HG02973 (cell line): ENCODE measurements at regions not wholly inside any gene's neighbourhood (a gene's known extent, or its start where the extent isn't known, plus 50 kb on each side); places are given as distances from the start of the nearest gene placed in this dataset.
"Not testable (repeated sequence)": the region's sequence is repeated elsewhere in the genome, so short reads cannot be mapped to it uniquely, and the experiment has no call there.

Experiments
- ATAC-seq: cut with Tn5 transposase; IDR thresholded peaks from one replicate; pipeline ENCODE4 v1.9.1; 2021; ENCODE audit warnings: moderate library complexity; ENCODE audit not compliant: unreplicated experiment

- ATAC-seq, result no peak
Measured at GRCh38 chr18:39329496-39330275, 1764.1 kb upstream of the CELF4 start.

GRCh38 chr18:39326772-39327171 lies 1761.2 kb upstream of the CELF4 start:
- no peak for ATAC-seq

- no peak for ATAC-seq
Measured at GRCh38 chr18:39325973-39326372, 1760.4 kb upstream of the CELF4 start.

GRCh38 chr18:39319141-39319540 lies 1753.5 kb upstream of the CELF4 start:
- no peak for ATAC-seq

GRCh38 chr18:39318462-39318861 lies 1752.9 kb upstream of the CELF4 start:
- ATAC-seq, result no peak

- no peak for ATAC-seq
Measured at GRCh38 chr18:39318008-39318407, 1752.4 kb upstream of the CELF4 start.

GRCh38 chr18:39314595-39314994 lies 1749.0 kb upstream of the CELF4 start:
- no peak for ATAC-seq

GRCh38 chr18:39313992-39314391 lies 1748.4 kb upstream of the CELF4 start:
- no peak for ATAC-seq

GRCh38 chr18:39311111-39311712 lies 1745.6 kb upstream of the CELF4 start:
- no peak for ATAC-seq

GRCh38 chr18:39308931-39309521 lies 1743.4 kb upstream of the CELF4 start:
- ATAC-seq, result not testable (repeated sequence)

- ATAC-seq, result no peak
Measured at GRCh38 chr18:39305766-39306165, 1740.2 kb upstream of the CELF4 start.

- no peak for ATAC-seq
Measured at GRCh38 chr18:39302481-39302880, 1736.9 kb upstream of the CELF4 start.

- no peak for ATAC-seq
Measured at GRCh38 chr18:39299152-39299551, 1733.6 kb upstream of the CELF4 start.

- no peak for ATAC-seq
Measured at GRCh38 chr18:39297225-39297624, 1731.6 kb upstream of the CELF4 start.

- no peak for ATAC-seq
Measured at GRCh38 chr18:39296293-39296888, 1730.8 kb upstream of the CELF4 start.

- ATAC-seq, result no peak
Measured at GRCh38 chr18:39276764-39277163, 1711.2 kb upstream of the CELF4 start.

- no peak for ATAC-seq
Measured at GRCh38 chr18:39274535-39274934, 1708.9 kb upstream of the CELF4 start.

GRCh38 chr18:39272230-39272629 lies 1706.6 kb upstream of the CELF4 start:
- ATAC-seq, result no peak

- no peak for ATAC-seq
Measured at GRCh38 chr18:39271654-39272053, 1706.1 kb upstream of the CELF4 start.

GRCh38 chr18:39260565-39260964 lies 1695.0 kb upstream of the CELF4 start:
- ATAC-seq, result no peak

- ATAC-seq, result no peak
Measured at GRCh38 chr18:39259736-39260135, 1694.1 kb upstream of the CELF4 start.

GRCh38 chr18:39244242-39244641 lies 1678.6 kb upstream of the CELF4 start:
- no peak for ATAC-seq
